C4-2B (cell line): ENCODE measurements at regions not wholly inside any gene's neighbourhood (a gene's known extent, or its start where the extent isn't known, plus 50 kb on each side); places are given as distances from the start of the nearest gene placed in this dataset.

Experiments used
- CTCF ChIP-seq: fragments of 450-650 bp; conservative IDR thresholded peaks from 2 replicates; pipeline ENCODE4 v1.5.1; 2017; ENCODE audit warnings: mild to moderate bottlenecking
- ZFX ChIP-seq: fragments of 450-650 bp; IDR thresholded peaks from 2 replicates; pipeline ENCODE4 v1.6.1; 2017

- TF ChIP-seq CTCF (no peak), ZFX (no peak)
These were observed 87.7 kb upstream of the EFHC2 start for GRCh38 chrX:44431194-44431593.
